ENCODE measurements at regions not wholly inside any gene's neighbourhood (a gene's known extent, or its start where the extent isn't known, plus 50 kb on each side); places are given as distances from the start of the nearest gene placed in this dataset.

DNA sequence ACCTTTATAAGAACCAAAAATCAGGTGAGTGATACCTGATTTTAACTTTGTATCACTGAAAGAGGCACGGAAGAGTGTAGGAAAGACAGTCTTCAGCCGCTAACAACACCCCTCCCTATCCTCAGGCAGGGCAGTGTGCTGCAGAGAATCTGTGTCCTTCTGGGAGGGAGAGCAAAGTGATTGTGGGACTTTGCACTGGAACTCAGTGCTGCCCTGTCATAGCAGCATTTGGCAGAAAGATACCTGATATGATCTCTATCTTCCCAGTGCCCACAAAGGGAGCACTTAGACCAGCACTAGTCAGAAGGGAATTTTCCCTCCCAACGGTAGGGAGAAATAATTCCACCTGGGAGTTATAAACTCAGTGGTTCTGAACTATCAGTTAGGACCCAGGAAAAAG lies 139.0 kb downstream of the FMR1NB start:
- TF ChIP-seq POLR2A (IDR thresholded peaks at IDR 0.05) (no peak), CTCF (IDR thresholded peaks at IDR 0.05) (no peak)
